ENCODE measurements at regions not wholly inside any gene's neighbourhood (a gene's known extent, or its start where the extent isn't known, plus 50 kb on each side); places are given as distances from the start of the nearest gene placed in this dataset.

- no TSS peak for BruUV-seq (replicated peaks)
- H3K4me2 ChIP-seq (ENCODE audit: low read length) = no peak overlapping the region
- H3K9me3 ChIP-seq (ENCODE audit: control insufficient read depth in 1 of 2, insufficient read depth in 1 of 2, low read depth in 1 of 2, low read length in 2 of 2) = no peaks in the 10 kb centered on the region
- DNase-seq (ENCODE audit: low read depth, low spot score) (no peak), ATAC-seq (no peak)
- no peaks in the 10 kb centered on the region for H3K27me3 ChIP-seq (ENCODE audit: insufficient read depth, low read length)
- CTCF ChIA-PET = no interaction called here
- H3K79me2 ChIP-seq (ENCODE audit: insufficient read depth, low read length) = no peaks in the 10 kb centered on the region
- POLR2A ChIA-PET = no interaction called here
- TF ChIP-seq EGR1 (IDR thresholded peaks at IDR 0.05; ENCODE audit: low read depth) (no peak), ELF1 (IDR thresholded peaks at IDR 0.05; ENCODE audit: borderline replicate concordance, low read depth) (no peak), YY1 (IDR thresholded peaks at IDR 0.05; ENCODE audit: extremely low read depth, insufficient replicate concordance, low read depth, low read length) (no peak), ATF3 (IDR thresholded peaks at IDR 0.05) (no peak), POLR2A (IDR thresholded peaks at IDR 0.05; ENCODE audit: borderline replicate concordance, extremely low read depth, insufficient read depth, insufficient read length) (no peak), POLR2AphosphoS5 (IDR thresholded peaks at IDR 0.05; ENCODE audit: low read depth, low read length) (no peak), JUND (IDR thresholded peaks at IDR 0.05) (no peak), ZFX (IDR thresholded peaks at IDR 0.05) (no peak), TCF7L2 (IDR thresholded peaks at IDR 0.05; ENCODE audit: borderline replicate concordance, extremely low read depth, insufficient read depth, insufficient read length) (no peak), MAX (IDR thresholded peaks at IDR 0.05) (no peak), ZNF274 (IDR thresholded peaks at IDR 0.05; ENCODE audit: low read depth, low read length) (no peak), SP1 (IDR thresholded peaks at IDR 0.05; ENCODE audit: low read depth) (no peak), SRF (IDR thresholded peaks at IDR 0.05; ENCODE audit: low read depth) (no peak), RAD21 (IDR thresholded peaks at IDR 0.05; ENCODE audit: low read depth) (no peak), REST (IDR thresholded peaks at IDR 0.05; ENCODE audit: low read depth) (no peak)
- no peak overlapping the region for H3K9ac ChIP-seq (ENCODE audit: low read length)
- no peaks in the 10 kb centered on the region for H4K20me1 ChIP-seq (ENCODE audit: insufficient read depth)
- no peak overlapping the region for H3K27ac ChIP-seq (ENCODE audit: low read depth, low read length)
- H3K9me2 ChIP-seq (ENCODE audit: insufficient read depth) = no peaks in the 10 kb centered on the region
- RAD21 ChIA-PET (ENCODE audit: low non-redundant PET in 1 of 2, low total read pairs in 2 of 2, uncharacterized antibody in 2 of 2, unreplicated experiment in 2 of 2) = no interaction called here
- H2AFZ ChIP-seq (ENCODE audit: low read depth, low read length, poor library complexity, severe bottlenecking) = no peak overlapping the region
- H3K36me3 ChIP-seq (ENCODE audit: control insufficient read depth in 1 of 2, insufficient read depth in 2 of 2, low read length in 2 of 2) = no peaks in the 10 kb centered on the region
- intact Hi-C loops (cut with micrococcal nuclease) = no loop called here
- no peaks in the 10 kb centered on the region for H3K4me1 ChIP-seq (ENCODE audit: control insufficient read depth in 1 of 2, insufficient read depth in 2 of 2, low read length in 2 of 2)
- H3K4me3 ChIP-seq (replicated peaks in 1 of 2; ENCODE audit: low read depth in 1 of 2, low read length in 2 of 2) = no peak overlapping the region
Observed at GRCh38 chr2:48258481-48259149, 55.9 kb upstream of the FOXN2 start.
